Transverse colon (tissue), 4 donors: ENCODE measurements at regions not wholly inside any gene's neighbourhood (a gene's known extent, or its start where the extent isn't known, plus 50 kb on each side); places are given as distances from the start of the nearest gene placed in this dataset.

Experiments
- DNase-seq: peaks from one replicate; pipeline ENCODE4 v3.0.0-alpha.2; 2019
- H3K27ac ChIP-seq, 4 donors: fragments of 200-600 bp; sonication (generic); 2 replicates each; pipeline ENCODE4 v1.5.1; 2016 to 2018; ENCODE audit warnings: inconsistent platforms in 4 of 4
- H3K27me3 ChIP-seq: fragments of 200-600 bp; sonication (generic); 2 replicates; pipeline ENCODE4 v1.5.1; 2017; ENCODE audit warnings: inconsistent platforms
- H3K36me3 ChIP-seq, 4 donors: fragments of 200-600 bp; sonication (generic); 2 replicates each; pipeline ENCODE4 v1.5.1; 2017 to 2019; ENCODE audit warnings: inconsistent platforms in 4 of 4
- H3K4me1 ChIP-seq, 4 donors: fragments of 200-600 bp; sonication (generic); 2 replicates each; pipeline ENCODE4 v1.5.1; 2017 to 2020; ENCODE audit warnings: inconsistent platforms in 4 of 4
- H3K4me3 ChIP-seq, 4 donors: fragments of 200-600 bp; sonication (generic); 1 replicate in 1 of 4; 2 replicates in 3 of 4; pipeline versions ENCODE4 v1.5.1 to v1.6.1; 2017 to 2019; ENCODE audit warnings: inconsistent platforms in 4 of 4
- H3K9me3 ChIP-seq, 2 donors: fragments of 200-600 bp; sonication (generic); 2 replicates each; pipeline ENCODE4 v1.5.1; 2017 to 2019; ENCODE audit warnings: inconsistent platforms in 2 of 2
- EP300 ChIP-seq: sonication (generic); formaldehyde crosslinking; IDR thresholded peaks from one replicate; pipeline ENCODE4 v1.6.1; 2017; ENCODE audit warnings: antibody characterized with exemption, low read depth
- POLR2A ChIP-seq: fragments of 450-650 bp; IDR thresholded peaks from one replicate; pipeline ENCODE4 v1.6.1; 2016; ENCODE audit warnings: antibody characterized with exemption, mild to moderate bottlenecking, moderate library complexity
- POLR2AphosphoS5 ChIP-seq, 3 donors: sonication (generic); formaldehyde crosslinking; IDR thresholded peaks; one replicate each; pipeline ENCODE4 v1.6.1; 2016; ENCODE audit warnings: antibody characterized with exemption in 3 of 3
- WGBS, 2 donors: methylation state at CpG; one replicate each; pipeline ENCODE4 v1.1.5; 2018; ENCODE audit warnings: low coverage in 1 of 2; 5-methylcytosine and 5-hydroxymethylcytosine counted together
- in situ Hi-C, 4 donors: fragments of 200-750 bp; cut with MboI; loops; one replicate each; pipeline versions ENCODE4 v1.15.0 to v1.15.1; 2017; ENCODE audit warnings: low sequenced_read_pairs in 3 of 4, low pct_ligation_motif_present in 1 of 4, low pct_unique_long_range_greater_than_20kb in 1 of 4
- intact Hi-C: fragments of 100-400 bp; cut with DNase I; formaldehyde crosslinking; loops from one replicate; pipeline ENCODE4 v1.15.1; 2023; ENCODE audit warnings: low total_unique reads
- TF ChIP-seq, protein P1 (sequence below), 5 experiments: fragments of 200-600 bp in 3 of 5; fragments of 450-650 bp in 2 of 5; sonication (generic) in 3 of 5; IDR thresholded peaks; 1 replicate in 2 of 5; 2 replicates in 3 of 5; pipeline ENCODE4 v1.5.1; 2016 to 2017; ENCODE audit warnings: antibody characterized with exemption in 5 of 5, inconsistent platforms in 3 of 5, mild to moderate bottlenecking in 2 of 5, moderate library complexity in 1 of 5

DNA sequence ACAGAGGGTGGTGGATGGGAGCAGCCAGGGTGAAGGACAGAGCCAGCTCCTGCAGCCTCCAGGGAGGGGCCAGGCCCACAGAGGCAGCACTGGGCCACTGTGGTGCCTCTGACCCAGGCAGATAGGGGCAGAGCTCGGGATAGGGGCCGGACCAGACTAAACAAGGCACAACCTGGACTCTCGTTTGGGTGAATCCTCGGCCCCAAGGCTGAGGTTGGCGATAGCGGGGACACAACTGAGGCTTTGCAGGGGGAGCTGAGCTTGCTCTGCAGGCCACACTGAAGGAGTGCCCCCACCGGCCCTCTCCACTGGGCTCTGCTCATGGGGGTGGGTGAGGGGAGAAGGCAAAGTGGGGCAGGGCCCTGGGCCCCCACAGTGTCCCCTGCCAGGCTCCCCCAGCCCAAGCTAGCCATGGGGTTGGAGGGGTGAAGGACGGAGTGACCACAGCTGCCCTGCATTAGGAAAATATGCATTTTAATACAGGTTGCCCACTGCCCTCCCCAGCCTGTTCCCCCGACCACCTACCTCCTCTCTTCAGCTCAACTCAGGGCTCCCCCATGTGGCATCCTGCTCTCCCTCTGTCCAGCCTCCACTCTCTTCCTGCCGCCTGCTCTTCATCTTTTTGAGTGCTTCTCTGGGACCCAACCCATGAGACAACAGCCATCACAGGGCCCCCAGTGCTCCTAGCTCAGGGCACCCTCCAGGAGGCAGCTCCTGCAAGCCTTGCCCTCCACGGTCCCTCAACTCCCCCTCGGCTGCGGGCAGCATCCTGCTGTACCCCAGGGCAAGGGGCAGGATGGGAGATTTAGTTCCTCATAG, 152.8 kb downstream of the INHBB start:
- H3K4me1 ChIP-seq = no peaks in the 10 kb centered on the region
- no peak for TF ChIP-seq POLR2AphosphoS5 (IDR thresholded peaks at IDR 0.05)
- no peak for TF ChIP-seq POLR2A
- no peak for TF ChIP-seq EP300
- TF ChIP-seq, protein P1, sequence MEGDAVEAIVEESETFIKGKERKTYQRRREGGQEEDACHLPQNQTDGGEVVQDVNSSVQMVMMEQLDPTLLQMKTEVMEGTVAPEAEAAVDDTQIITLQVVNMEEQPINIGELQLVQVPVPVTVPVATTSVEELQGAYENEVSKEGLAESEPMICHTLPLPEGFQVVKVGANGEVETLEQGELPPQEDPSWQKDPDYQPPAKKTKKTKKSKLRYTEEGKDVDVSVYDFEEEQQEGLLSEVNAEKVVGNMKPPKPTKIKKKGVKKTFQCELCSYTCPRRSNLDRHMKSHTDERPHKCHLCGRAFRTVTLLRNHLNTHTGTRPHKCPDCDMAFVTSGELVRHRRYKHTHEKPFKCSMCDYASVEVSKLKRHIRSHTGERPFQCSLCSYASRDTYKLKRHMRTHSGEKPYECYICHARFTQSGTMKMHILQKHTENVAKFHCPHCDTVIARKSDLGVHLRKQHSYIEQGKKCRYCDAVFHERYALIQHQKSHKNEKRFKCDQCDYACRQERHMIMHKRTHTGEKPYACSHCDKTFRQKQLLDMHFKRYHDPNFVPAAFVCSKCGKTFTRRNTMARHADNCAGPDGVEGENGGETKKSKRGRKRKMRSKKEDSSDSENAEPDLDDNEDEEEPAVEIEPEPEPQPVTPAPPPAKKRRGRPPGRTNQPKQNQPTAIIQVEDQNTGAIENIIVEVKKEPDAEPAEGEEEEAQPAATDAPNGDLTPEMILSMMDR (IDR thresholded peaks at IDR 0.05) = no peak
- no peaks in the 10 kb centered on the region for H3K9me3 ChIP-seq
- DNase-seq = no peak
- H3K36me3 ChIP-seq = no peaks in the 10 kb centered on the region
- peaks cover 4% of the 10 kb centered on the region for H3K27me3 ChIP-seq
- intact Hi-C loops = loop anchor here (5.0 kb wide), 1 partner anchor 1289 kb away; no protein-coding TSS in a partner anchor
- H3K27ac ChIP-seq = no peak overlapping the region
- in situ Hi-C loops = no loop called here
- 76 to 100% methylated on average over 1 to 13 of the region's 13 CpGs for WGBS, 2 donors
- H3K4me3 ChIP-seq = no peak overlapping the region

DNA sequence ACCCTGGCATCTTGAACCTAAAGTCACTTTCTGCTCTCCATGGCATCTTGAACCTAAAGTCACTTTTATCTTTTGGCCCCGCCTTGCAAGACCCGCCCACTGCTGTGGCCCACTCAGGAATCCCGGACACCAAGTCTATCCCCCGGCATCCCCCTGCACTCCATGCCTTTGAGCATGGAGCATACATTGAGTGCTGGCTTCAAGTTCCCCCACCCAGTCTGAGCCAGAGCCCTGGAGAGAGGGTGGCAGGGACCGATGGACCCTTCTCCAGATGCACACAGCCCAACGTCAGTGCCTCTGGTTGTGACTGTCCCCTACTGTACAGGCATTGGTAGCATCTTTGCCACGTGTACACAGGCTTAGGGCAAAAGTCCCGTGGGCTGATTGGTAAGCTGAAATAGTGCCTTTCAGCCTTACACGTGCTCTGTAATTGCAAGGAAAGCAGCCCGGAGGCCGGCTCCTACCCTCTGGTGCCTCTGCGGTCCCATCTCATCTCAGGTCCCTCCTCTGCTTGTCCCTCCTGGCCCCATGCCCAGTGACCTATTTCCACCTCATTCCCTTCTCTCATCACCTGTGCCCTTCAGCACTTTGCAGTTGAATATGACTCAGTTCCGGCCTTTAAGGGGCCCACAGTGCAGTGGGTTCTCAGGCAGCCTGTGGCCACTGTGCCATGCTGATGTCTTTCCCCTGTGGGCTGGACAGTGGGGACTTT, 154.0 kb downstream of the INHBB start:
- DNase-seq = no peak
- Histone ChIP-seq H3K36me3 (no peaks in the 10 kb centered on the region), H3K27me3 (peaks cover 4% of the 10 kb centered on the region), H3K4me3 (no peak overlapping the region), H3K27ac (no peak overlapping the region), H3K9me3 (no peaks in the 10 kb centered on the region), H3K4me1 (no peaks in the 10 kb centered on the region)
- TF ChIP-seq, protein P1 (IDR thresholded peaks at IDR 0.05) = no peak
- TF ChIP-seq POLR2AphosphoS5 (IDR thresholded peaks at IDR 0.05) = no peak
- TF ChIP-seq POLR2A = no peak
- no peak for TF ChIP-seq EP300
- intact Hi-C loops (loop anchor here (5.0 kb wide), 1 partner anchor 1287 kb away; no protein-coding TSS in a partner anchor), in situ Hi-C loops (no loop called here)
- WGBS, 2 donors = 76 to 80% methylated on average over 1 to 13 of the region's 13 CpGs

DNA sequence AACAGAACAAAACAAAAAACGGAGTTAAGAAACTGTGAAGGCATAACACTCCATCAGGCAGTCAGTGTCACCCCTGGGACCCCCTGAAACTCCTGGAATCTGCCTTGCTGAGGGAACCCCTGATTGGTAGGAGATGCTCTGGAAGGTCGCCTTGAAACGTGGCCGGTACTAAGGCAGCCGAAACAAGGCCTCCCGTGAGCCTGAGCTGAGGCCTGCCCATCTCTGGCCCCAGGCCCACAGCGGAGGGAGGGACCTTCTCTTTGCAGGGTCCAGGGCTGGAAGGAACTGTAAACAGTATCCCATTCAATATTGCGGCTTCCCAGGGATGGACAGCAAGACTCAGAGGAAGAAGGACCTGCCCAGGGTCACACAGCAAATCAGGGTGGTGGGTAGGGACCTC, 155.7 kb downstream of the INHBB start:
- intact Hi-C loops = no loop called here
- H3K27me3 ChIP-seq = peaks cover 4% of the 10 kb centered on the region
- no peaks in the 10 kb centered on the region for H3K4me1 ChIP-seq
- H3K9me3 ChIP-seq = no peaks in the 10 kb centered on the region
- H3K27ac ChIP-seq = no peak overlapping the region
- no peak overlapping the region for H3K4me3 ChIP-seq
- in situ Hi-C loops = no loop called here
- no peaks in the 10 kb centered on the region for H3K36me3 ChIP-seq
- DNase-seq = no peak
- TF ChIP-seq, protein P1 (IDR thresholded peaks at IDR 0.05) = no peak
- TF ChIP-seq POLR2AphosphoS5 (IDR thresholded peaks at IDR 0.05) (no peak), EP300 (no peak), POLR2A (no peak)
- WGBS, 2 donors = 80 to 81% methylated on average over 7 to 8 of the region's 8 CpGs

DNA sequence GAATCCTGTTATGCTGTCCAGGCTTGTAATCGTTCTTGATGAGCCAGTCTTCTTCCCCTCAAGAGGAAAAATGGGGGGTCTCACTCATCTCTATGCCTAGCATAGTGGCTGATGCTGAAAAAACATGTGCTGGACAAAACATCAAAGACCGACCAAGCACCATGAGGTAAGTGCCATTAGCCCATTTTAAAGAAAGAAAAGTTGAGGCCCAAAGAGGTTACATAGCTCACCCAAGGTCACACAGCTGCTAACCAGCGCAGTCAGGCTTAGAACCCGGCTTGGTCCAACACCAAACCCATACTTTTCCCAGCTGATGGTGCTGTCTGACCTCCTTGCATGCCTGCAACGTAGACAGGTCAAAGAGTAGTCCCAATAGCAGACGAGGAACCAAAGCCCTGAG, 156.4 kb downstream of the INHBB start:
- in situ Hi-C loops = no loop called here
- Histone ChIP-seq H3K9me3 (no peaks in the 10 kb centered on the region), H3K36me3 (no peaks in the 10 kb centered on the region), H3K27ac (no peak overlapping the region), H3K4me1 (no peaks in the 10 kb centered on the region), H3K27me3 (peaks cover 4% of the 10 kb centered on the region), H3K4me3 (no peak overlapping the region)
- DNase-seq = no peak
- intact Hi-C loops = no loop called here
- TF ChIP-seq EP300 (no peak), POLR2A (no peak), POLR2AphosphoS5 (IDR thresholded peaks at IDR 0.05) (no peak)
- TF ChIP-seq, protein P1 (IDR thresholded peaks at IDR 0.05) = no peak
- 71% methylated on average over 6 of the region's 6 CpGs; no CpG with 5 or more reads in 1 of the 2 donors for WGBS, 2 donors
